Stimulated activated CD4-positive, alpha-beta T cell treated with anti-CD3 and anti-CD28 coated beads, Interleukin-12 subunit alpha, Interleukin-12 subunit beta, amount 100 ng/mL, for 4 hours (primary cell): ENCODE measurements at regions not wholly inside any gene's neighbourhood (a gene's known extent, or its start where the extent isn't known, plus 50 kb on each side); places are given as distances from the start of the nearest gene placed in this dataset.
"Not testable (repeated sequence)": the region's sequence is repeated elsewhere in the genome, so short reads cannot be mapped to it uniquely, and the experiment has no call there.

Source experiments
- DNase-seq: peaks from one replicate; pipeline ENCODE4 v3.0.0-alpha.2; 2020

DNA sequence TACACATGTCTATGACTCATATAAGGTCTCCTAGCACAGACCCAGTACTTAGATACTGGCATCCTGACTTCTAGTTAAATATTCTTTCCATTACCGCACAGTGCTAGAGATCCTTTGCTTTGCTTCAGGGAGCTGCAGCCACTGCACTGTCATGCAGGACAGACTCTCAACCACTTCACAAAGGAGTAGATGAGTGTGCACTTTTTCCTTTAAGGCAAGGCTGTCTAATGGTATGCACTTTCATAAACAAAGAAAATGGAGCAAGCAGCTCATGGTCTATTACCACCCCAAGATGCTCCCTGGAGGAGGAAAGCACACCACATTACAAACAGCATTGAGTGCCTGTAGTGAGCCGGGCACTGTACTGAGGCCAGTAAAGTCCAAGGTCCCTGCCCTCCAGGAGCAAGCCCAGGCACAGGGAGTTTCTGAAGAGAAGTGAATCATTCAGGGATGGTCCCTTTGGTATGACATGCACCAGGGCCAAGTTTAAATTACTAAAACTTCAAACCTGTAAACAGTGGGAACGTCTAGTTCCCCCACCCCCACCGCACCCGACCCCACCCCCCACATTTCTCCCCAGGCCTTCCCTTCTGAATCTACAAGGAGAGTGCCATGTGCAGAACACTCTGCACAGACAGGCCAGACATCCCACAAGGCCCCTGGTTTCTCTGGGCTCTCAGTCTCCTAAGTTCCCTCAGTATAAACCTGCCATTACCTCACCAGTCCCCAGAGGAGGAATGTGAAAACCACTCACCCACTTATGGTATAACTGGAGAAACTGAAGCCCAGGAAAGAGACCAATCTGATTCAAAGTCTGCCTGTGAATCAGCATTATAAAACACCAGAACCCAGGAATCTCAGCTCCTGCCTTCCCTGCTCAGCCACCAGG, 107.8 kb upstream of the BCL6 start:
- DNase-seq, result no peak

DNA sequence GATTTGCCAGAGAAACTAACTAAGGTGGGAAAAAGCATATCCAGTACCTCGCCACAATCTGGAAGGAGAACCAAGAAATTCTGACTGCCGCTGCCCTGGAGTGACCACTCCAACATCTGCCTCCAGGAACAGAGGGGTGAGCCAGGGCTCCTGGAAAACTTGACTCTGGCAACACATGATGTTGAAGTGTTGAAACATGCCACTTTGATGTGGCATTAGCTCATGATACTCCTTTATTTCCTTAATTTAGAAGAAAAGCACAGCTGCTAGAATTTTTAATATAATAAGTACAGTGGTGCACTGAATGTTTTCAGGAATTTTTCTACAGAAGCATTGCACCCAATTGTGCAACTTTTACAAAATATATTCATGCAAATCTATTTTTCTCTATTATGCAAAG, 109.9 kb upstream of the BCL6 start:
- no peak for DNase-seq

DNA sequence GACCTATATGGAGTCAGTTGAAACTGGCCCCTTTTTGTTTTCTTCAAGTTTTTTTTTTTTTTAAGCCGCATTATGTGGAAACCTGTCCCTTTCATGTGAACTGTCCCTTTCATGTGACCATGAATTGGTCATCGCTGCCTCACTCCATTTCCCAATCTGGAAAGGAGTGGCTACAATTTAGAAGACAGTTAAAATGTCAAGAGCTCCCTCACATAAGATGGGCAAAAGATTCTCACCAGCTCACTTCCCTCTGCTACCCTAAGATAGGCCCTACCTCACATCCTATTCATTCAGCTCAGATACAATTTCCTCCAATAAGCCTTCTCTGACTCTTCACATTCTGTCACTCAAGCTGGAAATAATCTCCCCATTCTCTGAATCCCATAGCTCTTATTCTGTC, 111.3 kb upstream of the BCL6 start:
- no peak for DNase-seq

DNA sequence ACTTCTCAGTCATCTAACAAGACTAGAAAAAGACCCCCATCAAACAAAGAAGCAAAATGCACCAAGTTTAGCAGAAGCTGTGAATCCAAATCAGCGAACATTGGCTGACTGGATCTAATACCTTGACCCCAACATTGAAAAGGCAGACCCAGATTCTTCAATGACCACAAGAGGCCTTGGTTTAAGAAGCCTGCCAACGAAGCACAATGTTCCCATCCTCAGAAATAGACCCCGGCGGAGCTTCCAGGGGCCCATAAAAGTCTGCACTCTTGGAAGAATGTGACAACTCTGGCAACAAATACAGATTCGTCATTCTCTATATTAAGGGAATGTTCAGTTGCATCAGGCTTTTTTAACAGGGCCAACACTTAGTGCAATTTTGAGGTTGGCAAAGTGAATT, 112.8 kb upstream of the BCL6 start:
- DNase-seq, result no peak

DNA sequence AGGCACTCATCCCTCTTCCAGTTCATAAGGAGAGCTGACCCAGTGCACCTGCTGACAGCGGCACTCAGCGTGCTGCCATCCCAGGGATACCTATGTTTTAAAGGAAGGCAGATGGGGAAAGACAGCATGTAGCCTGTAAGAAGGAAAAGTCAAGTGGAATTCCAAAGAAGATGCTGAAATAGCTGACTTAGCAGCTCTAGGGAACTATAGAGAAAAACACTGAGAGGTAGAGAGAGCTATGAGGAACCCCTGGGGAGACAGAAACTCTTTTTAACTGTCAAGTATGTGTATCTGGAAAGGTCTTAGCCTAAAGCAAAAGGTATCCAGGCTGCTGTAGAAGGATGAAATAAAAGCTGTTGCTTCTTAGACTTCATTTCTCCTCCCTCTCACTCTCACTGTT, 113.4 kb upstream of the BCL6 start:
- DNase-seq, result no peak

DNA sequence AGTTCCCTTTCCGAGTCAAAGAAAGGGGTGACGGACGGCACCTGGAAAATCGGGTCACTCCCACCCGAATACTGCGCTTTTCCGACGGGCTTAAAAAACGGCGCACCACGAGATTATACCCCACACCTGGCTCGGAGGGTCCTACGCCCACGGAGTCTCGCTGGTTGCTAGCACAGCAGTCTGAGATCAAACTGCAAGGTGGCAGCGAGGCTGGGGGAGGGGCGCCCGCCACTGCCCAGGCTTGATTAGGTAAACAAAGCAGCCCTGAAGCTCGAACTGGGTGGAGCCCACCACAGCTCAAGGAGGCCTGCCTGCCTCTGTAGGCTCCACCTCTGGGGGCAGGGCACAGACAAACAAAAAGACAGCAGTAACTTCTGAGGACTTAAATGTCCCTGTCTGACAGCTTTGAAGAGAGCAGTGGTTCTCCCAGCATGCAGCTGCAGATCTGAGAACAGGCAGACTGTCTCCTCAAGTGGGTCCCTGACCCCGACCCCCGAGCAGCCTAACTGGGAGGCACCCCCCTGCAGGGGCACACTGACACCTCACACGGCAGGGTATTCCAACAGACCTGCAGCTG, 117.5 kb upstream of the BCL6 start:
- DNase-seq, result not testable (repeated sequence)

DNA sequence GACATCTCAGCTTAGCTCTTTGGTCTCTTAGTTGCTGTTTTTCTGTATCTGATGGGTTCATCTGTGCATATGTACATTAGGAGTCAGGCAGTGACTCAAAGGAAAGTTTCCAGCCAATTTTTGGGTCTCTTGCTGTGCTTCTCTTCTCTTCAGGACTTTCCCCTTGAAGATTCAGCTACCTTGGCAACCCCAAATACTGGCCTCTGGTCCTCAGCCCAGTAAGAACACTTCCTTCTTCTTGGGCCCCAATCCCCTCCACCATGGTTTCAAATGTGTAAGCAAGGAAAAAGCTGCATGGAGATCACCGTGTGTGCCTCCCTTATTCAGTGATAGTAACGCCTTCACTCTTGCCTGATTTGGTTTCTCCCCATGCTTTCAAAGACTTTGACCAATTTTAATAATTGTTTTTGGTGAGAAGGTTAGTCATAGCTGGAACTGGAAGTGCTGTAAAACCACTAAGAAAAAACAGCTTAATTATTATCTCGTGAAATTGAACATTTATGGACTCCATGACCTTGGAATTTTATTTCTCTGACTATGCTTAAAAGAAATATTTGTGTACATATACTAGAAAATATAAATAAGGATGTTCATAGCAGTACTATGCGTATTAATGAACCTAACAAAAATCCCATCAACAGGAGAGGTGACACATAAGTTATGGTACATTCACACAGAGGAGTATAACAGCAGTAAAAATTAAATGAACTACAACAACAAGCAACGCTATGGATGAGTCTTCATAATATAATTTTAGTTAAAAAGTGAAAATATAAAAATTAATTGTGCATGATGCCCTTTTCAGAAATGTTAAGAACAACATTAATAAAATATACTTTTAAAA, 125.3 kb upstream of the BCL6 start:
- no peak for DNase-seq

DNA sequence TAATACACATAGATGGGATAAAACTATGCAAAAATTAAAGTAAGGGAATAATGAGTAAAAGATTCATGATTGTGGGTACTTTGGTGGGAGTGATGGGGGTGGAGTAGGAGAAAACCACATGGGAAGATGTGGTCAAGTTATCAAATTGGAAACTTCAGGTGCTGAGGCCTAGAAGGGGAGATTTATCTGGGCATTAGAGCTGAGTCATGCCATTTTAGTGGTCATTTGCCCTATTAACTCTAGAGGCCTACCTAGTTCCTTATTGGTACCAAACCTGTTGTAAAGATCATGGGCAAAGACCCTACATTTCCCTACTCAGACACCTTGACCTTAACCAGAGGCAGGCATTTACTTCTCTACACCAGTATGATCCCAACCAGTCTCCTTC, 125.9 kb upstream of the BCL6 start:
- no peak for DNase-seq

DNA sequence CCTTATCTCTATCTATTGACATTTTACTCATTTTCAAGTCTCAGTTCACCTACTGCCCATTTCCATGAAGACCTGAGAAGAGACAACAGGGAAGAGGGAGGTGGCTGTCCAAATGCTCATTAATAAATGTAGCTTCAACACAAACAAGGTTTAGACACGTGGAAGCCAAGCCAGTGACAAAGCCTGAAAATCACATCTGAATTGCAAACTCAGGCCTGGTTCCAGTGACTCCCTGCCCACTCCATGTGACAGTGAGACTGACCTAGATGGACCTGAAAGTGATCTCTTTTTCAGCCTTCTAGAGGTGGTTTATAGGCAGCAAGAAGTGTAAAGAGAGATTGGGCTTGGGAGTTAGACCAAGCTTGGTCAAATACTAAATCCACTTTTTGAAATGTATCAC, 126.6 kb upstream of the BCL6 start:
- DNase-seq, result no peak

DNA sequence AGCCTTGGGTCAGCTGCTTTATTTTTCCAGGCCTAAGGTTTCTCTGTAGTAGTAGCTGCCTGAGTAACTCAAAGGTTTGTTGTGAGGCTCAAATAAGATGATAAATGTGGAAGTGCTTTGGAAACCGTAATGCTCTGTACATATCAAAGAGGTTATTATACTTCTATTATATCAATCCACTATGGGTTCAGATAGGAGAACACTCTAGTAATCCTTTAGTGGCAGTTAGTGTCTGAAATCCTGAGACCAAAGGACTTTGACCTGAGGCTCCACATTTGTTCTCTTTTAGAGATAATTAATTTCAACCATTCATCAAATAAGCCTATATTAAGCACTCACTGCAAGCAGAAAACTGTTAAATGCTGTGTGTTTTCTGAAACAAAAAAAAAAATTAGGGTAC, 128.6 kb upstream of the BCL6 start:
- no peak for DNase-seq

DNA sequence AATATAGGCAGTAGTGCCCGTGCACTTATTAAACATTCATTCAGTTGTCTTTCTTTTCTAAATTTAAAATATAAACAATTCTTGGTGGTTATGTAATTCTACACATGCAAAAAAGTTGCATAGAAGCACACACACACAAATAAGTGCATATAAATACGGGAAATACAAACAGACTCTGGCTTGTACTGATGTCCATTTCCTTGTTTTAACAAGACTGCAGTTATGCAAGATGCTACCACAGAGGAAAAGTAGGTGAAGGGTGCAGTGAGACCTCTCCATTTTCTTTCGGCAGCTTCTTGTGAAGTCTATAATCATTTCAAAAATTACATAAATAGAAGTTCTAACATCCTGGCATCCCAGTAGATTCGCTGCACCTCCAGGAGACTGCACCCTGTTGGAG, 130.6 kb upstream of the BCL6 start:
- no peak for DNase-seq

DNA sequence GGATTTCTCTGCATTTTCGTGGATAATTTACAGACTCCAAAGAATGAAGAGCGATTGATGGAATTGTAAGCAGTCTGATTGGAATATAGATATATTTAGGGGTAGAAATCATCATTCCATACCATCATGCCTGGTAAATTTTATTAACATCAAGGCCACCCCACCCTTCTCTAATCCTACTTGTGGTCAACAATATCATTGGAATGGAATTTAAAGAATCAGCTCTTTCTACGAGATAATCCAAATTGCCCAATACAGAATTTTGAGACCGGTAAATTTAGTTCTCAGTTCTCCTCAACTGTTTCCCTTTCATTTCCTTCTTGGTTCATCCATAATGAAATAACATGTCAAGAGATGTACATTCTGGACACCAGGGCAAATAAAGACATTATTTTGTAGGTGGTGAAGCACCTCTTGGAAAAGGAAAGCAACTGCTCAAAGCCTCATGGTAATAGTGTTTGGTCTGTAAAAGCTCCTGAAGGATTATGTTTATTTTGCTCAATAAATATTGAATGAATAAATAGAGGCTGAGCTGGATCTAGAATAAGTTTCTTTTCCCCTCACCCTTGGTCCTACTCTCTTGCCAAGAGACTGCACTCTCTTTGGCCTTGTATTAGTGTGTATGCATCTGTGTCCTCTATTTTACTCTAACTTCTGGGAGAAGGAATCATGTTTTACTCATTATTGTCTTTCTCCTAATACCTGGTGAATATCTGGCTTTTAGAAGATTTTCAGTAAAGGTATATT, 133.7 kb upstream of the BCL6 start:
- DNase-seq, result no peak

DNA sequence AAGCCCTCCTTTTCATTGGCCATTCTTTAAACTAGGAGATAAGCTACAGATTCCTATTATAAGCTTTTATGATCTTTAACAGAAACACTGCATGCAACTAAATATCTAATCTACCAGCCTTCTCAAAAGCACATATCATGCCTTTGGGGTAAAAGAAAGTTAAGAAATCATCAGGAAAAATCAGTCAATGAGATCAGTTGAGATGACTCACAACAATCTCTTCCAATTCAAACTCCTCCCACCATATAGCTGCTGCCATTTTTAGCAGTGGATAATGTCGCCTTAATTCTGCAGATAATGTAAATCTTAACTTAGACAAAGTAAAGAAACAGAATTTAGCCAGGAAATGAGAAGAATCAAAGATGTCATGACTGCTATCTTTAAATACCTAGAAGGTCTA, 135.2 kb upstream of the BCL6 start:
- DNase-seq, result no peak

DNA sequence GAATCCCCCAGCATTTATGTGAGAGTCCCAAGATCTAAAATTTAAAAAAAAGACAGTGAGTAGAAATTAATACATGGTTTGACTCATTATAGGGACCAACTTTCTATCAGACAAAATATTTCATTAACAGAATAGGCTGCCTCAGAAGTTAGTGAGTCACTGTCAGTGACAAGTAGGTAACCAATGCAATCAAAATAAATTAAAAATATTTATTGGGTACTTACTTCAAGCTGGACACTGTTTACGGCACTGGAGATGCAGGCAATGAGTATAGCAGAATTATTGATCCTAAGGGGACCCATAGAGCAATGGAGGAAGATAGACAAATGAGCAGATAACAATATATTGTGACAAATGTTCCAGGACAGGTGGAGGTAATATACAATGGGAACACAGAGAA, 135.6 kb upstream of the BCL6 start:
- DNase-seq, result no peak

DNA sequence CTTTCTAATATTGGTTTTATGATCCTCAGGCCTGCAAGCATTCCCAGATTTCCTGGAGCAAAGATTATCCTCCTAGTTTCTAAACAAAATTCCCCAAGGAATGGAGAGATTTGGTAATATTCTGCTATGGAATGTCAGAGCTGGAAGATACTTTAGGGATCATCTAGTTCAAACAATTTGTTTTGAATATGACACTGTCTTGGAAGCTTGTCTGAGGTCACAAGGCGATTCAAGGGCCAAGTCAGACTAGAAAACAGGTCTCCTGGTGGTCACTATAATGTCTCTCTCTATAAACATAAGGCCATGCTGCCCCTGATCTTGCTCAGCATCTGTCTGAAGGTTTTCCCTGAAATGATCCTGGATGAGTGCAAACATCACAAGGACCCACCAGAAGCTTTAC, 143.4 kb upstream of the BCL6 start:
- DNase-seq, result no peak

DNA sequence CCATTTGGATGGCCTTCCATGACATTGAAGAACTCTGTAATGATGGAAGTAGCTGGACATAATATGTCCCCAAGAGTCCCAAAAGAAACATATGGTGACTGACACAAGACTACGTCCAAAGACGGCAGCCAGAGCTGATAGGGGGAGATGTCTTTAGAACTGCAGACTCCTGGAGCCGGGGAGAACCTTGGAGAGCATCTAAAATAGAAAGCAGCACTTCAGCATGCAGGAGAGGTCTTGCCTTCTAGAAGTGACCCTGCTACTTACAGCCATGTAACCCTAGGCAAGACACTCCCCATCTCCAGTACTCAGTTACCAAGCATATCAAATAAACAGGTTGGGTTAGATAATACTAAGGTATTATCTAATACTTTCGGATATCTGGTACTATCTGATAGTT, 143.8 kb upstream of the BCL6 start:
- no peak for DNase-seq

DNA sequence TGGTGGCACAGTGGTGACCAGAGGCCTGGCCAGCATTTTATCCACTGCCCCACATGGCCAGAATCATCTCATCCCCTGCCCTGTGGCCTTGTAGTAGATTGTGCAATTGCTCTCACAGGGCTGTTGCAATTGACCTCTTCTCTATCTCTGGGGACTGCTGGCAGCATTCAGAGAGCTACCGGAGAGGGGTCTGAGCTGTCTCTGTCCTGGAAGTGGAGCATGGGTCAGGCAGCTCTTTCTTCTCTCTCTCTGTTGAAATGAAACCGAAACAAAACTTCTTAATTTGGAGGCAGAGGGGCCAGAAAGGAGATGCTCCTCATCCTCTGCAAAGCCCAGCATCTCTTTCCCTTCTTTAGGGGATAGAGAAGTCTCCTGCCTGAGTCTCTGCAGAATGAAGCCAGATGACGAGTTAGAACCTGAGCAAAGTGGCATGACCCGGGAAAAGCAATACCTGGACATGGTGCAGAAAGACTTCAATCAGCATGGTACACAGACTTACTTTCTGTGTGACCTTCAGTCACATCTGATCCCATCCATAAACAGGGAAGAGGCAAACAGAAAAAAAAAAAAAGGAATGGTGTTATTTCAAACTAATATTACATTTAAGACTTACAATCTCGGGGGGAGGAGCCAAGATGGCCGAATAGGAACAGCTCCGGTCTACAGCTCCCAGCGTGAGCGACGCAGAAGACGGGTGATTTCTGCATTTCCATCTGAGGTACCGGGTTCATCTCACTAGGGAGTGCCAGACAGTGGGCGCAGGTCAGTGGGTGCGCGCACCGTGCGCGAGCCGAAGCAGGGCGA, 144.5 kb upstream of the BCL6 start:
- DNase-seq, result no peak

DNA sequence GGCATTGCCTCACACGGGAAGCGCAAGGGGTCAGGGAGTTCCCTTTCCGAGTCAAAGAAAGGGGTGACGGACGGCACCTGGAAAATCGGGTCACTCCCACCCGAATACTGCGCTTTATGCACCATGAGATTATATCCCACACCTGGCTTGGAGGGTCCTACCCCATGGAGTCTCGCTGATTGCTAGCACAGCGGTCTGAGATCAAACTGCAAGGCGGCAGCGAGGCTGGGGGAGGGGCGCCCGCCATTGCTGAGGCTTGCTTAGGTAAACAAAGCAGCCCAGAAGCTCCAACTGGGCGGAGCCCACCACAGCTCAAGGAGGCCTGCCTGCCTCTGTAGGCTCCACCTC, 145.1 kb upstream of the BCL6 start:
- not testable (repeated sequence) for DNase-seq

DNA sequence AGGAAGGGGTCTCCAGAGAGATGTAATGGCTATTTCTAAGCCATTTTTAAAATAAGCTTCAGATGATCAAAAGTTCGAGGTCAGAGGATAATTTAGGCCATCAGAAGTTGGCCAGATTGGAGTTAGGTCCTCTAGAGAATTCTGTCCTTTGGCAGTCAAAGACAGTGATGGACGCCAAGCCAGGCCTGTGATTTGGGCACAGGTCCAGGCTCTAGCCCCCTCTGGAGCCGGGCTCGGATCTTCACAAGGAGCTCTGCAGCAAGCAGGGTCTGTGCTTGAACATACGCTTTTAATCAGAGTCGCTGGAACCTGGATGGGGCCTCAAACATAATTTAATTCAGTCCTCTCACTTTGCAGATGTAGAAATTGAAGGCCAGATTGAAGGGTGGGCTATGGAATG, 151.4 kb upstream of the BCL6 start:
- no peak for DNase-seq

DNA sequence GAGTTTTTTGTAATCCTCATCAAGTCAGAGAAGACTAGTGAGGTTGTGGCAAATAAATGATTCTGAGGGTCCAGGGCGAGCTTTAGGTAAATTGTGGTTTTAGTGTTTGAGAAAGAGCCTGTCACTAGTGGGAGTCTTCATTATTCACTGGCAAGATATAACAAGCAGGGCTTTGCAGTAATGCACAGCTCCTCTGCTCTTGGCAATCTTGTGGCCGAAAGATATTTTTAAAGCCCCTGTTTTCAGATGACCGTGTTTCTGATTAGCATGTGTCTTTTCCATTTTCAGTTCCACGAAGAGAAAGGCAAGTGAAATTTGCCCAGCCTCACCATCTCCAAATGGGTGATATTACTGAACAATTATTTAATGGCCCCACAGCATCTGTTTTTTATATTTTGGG, 154.0 kb upstream of the BCL6 start:
- DNase-seq, result no peak

DNA sequence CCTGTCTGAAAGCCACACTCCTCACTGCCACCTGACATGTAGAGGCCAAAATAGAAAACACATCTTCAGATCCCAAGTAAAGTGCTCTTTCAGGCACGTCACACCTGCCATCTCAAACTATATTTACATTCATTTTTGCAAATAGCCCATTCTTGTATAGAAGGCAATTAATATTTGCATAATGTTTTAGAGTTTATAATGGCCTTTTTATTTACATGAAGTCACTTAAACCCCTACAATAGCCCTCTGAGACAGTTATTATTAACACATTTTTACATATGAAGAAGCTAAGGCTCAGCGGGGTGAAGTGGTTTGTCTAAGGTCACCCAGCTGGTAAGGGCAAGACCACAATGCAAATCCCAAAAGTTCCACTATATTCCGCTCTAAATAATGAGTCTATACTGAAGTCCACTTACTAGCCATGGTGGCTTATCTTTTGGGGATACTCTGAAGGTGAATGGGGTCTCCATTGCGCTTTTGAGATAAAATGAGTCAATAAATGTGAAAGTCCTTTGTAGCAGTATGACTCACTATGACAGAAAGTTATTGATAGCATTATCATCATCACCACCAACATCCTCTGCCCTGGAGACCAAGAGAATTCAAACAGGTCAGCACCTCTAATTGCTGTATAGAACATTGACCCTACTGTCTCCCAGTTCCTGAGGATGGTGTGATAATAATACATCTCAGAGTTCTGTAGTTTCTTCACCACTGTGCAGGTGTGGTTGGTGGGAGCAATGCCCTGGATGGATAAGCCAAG, 155.9 kb upstream of the BCL6 start:
- DNase-seq, result no peak

DNA sequence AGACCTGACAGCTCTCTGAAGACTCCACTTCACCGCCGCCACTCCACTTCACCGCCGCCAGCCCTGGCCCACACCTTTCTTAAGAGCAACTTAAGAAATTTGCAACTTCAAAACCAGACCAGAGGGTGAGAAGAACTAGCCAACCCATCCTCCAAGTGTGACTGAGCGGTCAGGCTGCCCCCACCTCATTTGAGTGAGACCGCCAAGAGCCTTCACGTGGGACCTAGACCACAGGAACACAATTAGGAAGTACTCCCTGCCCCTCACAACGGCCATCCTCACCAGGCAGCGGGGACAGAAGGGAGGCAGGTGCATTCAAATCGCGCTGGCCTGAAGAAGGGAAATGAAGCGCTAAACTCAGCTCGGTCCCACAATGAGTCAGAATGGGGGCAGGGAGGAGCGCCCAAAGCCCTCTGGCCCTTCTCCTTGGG, 156.8 kb upstream of the BCL6 start:
- no peak for DNase-seq
